ENCODE measurements at regions not wholly inside any gene's neighbourhood (a gene's known extent, or its start where the extent isn't known, plus 50 kb on each side); places are given as distances from the start of the nearest gene placed in this dataset.

GRCh38 chr14:101217080-101217463 lies 313.6 kb upstream of the RTL1 start:
- Mint-ChIP-seq H3K27ac (no peak overlapping the region), H3K36me3 (ENCODE audit: low read depth) (peaks cover 2% of the 10 kb centered on the region), H3K9me3 (peaks cover 13% of the 10 kb centered on the region), H3K4me3 (no peak overlapping the region), H3K4me1 (ENCODE audit: low read depth) (no peaks in the 10 kb centered on the region), H3K27me3 (peaks cover 1% of the 10 kb centered on the region)
- no peak for TF ChIP-seq CTCF (IDR thresholded peaks at IDR 0.05)
- no peak for DNase-seq
- ChIA-PET CTCF (no interaction called here), POLR2A (no interaction called here)
- intact Hi-C loops (cut with micrococcal nuclease), result no loop called here
- no peak for ATAC-seq

GRCh38 chr14:101217616-101218371 lies 314.3 kb upstream of the RTL1 start:
- intact Hi-C loops (cut with micrococcal nuclease), result no loop called here
- ATAC-seq (no peak), DNase-seq (no peak)
- no peak overlapping the region for H3K4me3 Mint-ChIP-seq
- no peak overlapping the region for H3K27ac Mint-ChIP-seq
- H3K36me3 Mint-ChIP-seq (ENCODE audit: low read depth), result peaks cover 2% of the 10 kb centered on the region
- TF ChIP-seq CTCF (IDR thresholded peaks at IDR 0.05), result no peak
- H3K9me3 Mint-ChIP-seq, result peaks cover 10% of the 10 kb centered on the region
- CTCF ChIA-PET, result no interaction called here
- POLR2A ChIA-PET, result no interaction called here
- peaks cover 1% of the 10 kb centered on the region for H3K27me3 Mint-ChIP-seq
- no peaks in the 10 kb centered on the region for H3K4me1 Mint-ChIP-seq (ENCODE audit: low read depth)

DNA sequence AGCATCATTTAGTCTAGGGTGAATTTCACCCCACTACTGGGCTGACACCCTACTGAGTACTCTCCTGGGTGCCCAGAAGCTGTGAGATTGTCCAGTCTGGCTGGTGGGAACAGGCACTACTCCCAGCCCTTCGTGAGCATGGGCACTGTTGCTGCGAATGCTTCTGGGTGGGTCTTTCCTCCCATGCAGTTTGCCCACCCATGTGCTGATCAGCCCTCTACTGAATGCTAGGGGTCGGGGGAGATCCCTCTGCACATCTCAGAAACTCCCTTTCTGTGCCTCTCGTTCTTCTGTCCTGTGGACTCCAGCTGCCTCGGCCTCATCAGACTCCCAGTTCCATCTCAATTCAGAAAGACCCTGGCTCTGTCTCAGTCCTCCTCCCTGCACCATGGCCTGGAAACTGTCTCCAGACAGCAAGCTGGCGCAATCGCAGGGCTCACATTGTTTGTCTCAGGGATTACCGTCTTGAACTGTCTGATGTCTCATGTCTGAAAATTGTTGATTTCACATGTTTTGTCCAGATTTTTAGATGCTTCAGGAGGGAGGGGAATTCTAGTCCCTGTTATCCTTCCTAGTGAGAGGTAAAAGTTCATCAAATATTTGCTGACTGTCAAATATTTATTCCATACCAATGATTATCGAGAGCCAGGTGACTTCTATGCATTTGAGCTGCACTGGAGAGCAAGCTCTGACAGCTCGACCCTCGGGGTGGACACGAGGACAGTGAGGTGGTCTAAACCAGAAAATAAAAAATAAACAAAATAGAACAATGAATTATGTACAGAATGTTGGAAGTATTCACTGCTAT lies 316.6 kb upstream of the RTL1 start:
- ChIA-PET CTCF (no interaction called here), POLR2A (no interaction called here)
- no peak for ATAC-seq
- no peaks in the 10 kb centered on the region for H3K4me1 Mint-ChIP-seq (ENCODE audit: low read depth)
- no peak overlapping the region for H3K27ac Mint-ChIP-seq
- intact Hi-C loops (cut with micrococcal nuclease), result no loop called here
- DNase-seq, result no peak
- TF ChIP-seq CTCF (IDR thresholded peaks at IDR 0.05), result no peak
- peaks cover 2% of the 10 kb centered on the region for H3K9me3 Mint-ChIP-seq
- H3K27me3 Mint-ChIP-seq, result peaks cover 6% of the 10 kb centered on the region
- H3K36me3 Mint-ChIP-seq (ENCODE audit: low read depth), result peaks cover under 1% of the 10 kb centered on the region
- no peak overlapping the region for H3K4me3 Mint-ChIP-seq

DNA sequence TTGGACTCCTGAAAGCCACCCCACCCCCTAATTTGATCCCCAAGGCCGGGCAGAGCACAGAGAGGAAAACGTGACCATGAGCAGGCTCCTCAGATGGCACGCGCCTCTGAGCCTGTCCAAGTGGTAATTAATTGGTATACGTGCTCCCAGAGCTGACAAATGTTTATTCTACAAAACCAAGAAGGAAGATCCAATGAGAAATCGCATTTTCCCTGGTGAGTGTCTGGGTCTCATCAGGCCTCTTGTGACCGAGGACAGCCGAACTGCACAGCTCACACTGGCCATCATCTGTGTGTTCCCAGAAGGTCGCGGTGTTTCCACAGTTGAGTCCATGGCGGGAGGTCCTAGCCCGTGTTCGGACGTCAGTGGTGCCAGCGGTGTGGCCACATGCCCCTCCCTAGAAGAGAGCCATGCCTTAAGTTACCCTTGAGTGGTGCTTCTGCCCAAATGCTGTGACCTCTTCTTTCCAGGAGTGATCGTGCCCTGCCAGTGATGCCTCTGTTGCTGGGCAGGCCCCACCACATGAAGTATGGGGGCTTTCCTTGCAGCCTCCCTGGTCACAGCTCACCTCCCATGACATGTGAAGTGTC lies 317.5 kb upstream of the RTL1 start:
- ATAC-seq (no peak), DNase-seq (no peak)
- Mint-ChIP-seq H3K36me3 (ENCODE audit: low read depth) (no peaks in the 10 kb centered on the region), H3K4me3 (no peak overlapping the region), H3K27me3 (peaks cover 6% of the 10 kb centered on the region), H3K9me3 (no peaks in the 10 kb centered on the region), H3K27ac (no peak overlapping the region), H3K4me1 (ENCODE audit: low read depth) (peaks cover 4% of the 10 kb centered on the region)
- TF ChIP-seq CTCF (IDR thresholded peaks at IDR 0.05), result no peak
- POLR2A ChIA-PET, result no interaction called here
- CTCF ChIA-PET, result no interaction called here
- intact Hi-C loops (cut with micrococcal nuclease), result no loop called here
